SK-N-MC (cell line): ENCODE measurements at regions not wholly inside any gene's neighbourhood (a gene's known extent, or its start where the extent isn't known, plus 50 kb on each side); places are given as distances from the start of the nearest gene placed in this dataset.

Experiments
- EZH2 ChIP-seq: fragments of 200-600 bp; sonication (generic); IDR thresholded peaks from one replicate; pipeline ENCODE4 v1.6.1; 2017; ENCODE audit warnings: antibody characterized with exemption
- FOXP2 ChIP-seq: optimal IDR thresholded peaks from 2 replicates; pipeline ENCODE3; 2011; ENCODE audit warnings: mild to moderate bottlenecking, moderate library complexity; ENCODE audit not compliant: insufficient read depth; ENCODE audit errors: extremely low read length, control extremely low read depth
- POLR2AphosphoS5 ChIP-seq: IDR thresholded peaks from 2 replicates; pipeline ENCODE4 v1.6.1; 2012; ENCODE audit warnings: mild to moderate bottlenecking, low read depth, low read length, borderline replicate concordance

DNA sequence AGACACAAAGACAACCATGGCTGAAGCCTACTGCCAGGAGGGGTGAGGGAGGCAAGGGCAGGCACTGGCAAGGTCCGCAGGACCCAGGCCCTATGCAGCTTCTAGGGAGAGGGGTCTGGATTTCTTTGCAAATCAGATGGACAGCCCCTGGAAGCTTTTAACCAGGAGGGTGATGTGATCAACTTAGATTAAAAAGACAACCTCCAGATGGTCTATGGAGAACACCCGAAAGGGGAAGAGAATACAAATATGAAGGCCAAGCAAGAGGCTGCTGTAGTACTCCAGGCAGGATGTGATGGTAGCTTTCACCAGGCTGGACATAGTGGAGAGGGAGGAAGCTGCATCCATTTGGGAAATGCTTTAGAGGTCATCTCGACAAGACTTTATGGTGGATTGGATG lies 83.3 kb upstream of the TSPAN11 start:
- TF ChIP-seq POLR2AphosphoS5: no peak
- no peak for TF ChIP-seq EZH2
- no peak for TF ChIP-seq FOXP2
